Activated naive CD4-positive, alpha-beta T cell treated with anti-CD3 and anti-CD28 coated beads, Interleukin-2, amount 10 ng/mL, durations not matched to agents 7 days and 5 days (primary cell): ENCODE measurements at regions not wholly inside any gene's neighbourhood (a gene's known extent, or its start where the extent isn't known, plus 50 kb on each side); places are given as distances from the start of the nearest gene placed in this dataset.
"Not testable (repeated sequence)": the region's sequence is repeated elsewhere in the genome, so short reads cannot be mapped to it uniquely, and the experiment has no call there.

Experiments used
- CTCF ChIA-PET: fragments of 350-600 bp; sonication (Branson Sonifier 250); formaldehyde crosslinking; loops from one replicate; lab custom pipeline; 2021; ENCODE audit warnings: antibody characterized with exemption; lab: Charles Lee
- DNase-seq: peaks from one replicate; pipeline ENCODE4 v3.0.0-alpha.2; 2020
- H3K27ac Mint-ChIP-seq: one replicate; pipeline ENCODE4 v1.8.0; 2021; ENCODE audit warnings: mild to moderate bottlenecking, moderate library complexity, mixed read lengths
- H3K27me3 Mint-ChIP-seq: one replicate; pipeline ENCODE4 v1.8.0; 2021; ENCODE audit warnings: mild to moderate bottlenecking, mixed read lengths
- H3K36me3 Mint-ChIP-seq: one replicate; pipeline ENCODE4 v1.8.0; 2021; ENCODE audit warnings: mixed read lengths
- H3K4me1 Mint-ChIP-seq: one replicate; pipeline ENCODE4 v1.8.0; 2021; ENCODE audit warnings: mixed read lengths
- H3K4me3 Mint-ChIP-seq: one replicate; pipeline ENCODE4 v1.8.0; 2021; ENCODE audit warnings: mild to moderate bottlenecking, moderate library complexity, mixed read lengths
- H3K9me3 Mint-ChIP-seq: one replicate; pipeline ENCODE4 v1.8.0; 2021; ENCODE audit warnings: mixed read lengths

GRCh38 chr2:147595200-147595599 is 249.6 kb upstream of the ACVR2A start:
- Mint-ChIP-seq H3K27ac (no peak overlapping the region), H3K4me1 (no peaks in the 10 kb centered on the region), H3K36me3 (peaks cover 2% of the 10 kb centered on the region), H3K27me3 (peaks cover 4% of the 10 kb centered on the region), H3K4me3 (no peak overlapping the region), H3K9me3 (peaks cover 11% of the 10 kb centered on the region)
- CTCF ChIA-PET = interaction anchor here (0.6 kb wide), 1 partner anchor 303 kb away, joined by 3 read pairs; no protein-coding TSS in a partner anchor
- DNase-seq = no peak

- Mint-ChIP-seq H3K36me3 (peaks cover 2% of the 10 kb centered on the region), H3K4me3 (no peak overlapping the region), H3K27me3 (peaks cover 4% of the 10 kb centered on the region), H3K27ac (no peak overlapping the region), H3K4me1 (no peaks in the 10 kb centered on the region), H3K9me3 (peaks cover 11% of the 10 kb centered on the region)
- CTCF ChIA-PET = no interaction called here
- no peak for DNase-seq
Observed at GRCh38 chr2:147594038-147594437, 250.8 kb upstream of the ACVR2A start.

- peaks cover 11% of the 10 kb centered on the region for H3K9me3 Mint-ChIP-seq
- CTCF ChIA-PET, H3K36me3 Mint-ChIP-seq: not testable (repeated sequence)
Observed at GRCh38 chr2:147592784-147593183, 252.0 kb upstream of the ACVR2A start.

GRCh38 chr2:147589127-147589526 is 255.7 kb upstream of the ACVR2A start:
- no peak for DNase-seq
- Mint-ChIP-seq H3K4me3 (no peak overlapping the region), H3K9me3 (peaks cover 17% of the 10 kb centered on the region), H3K36me3 (peaks cover 2% of the 10 kb centered on the region), H3K27ac (no peak overlapping the region), H3K4me1 (no peaks in the 10 kb centered on the region), H3K27me3 (peaks cover 13% of the 10 kb centered on the region)
- CTCF ChIA-PET = interaction anchor here (1.1 kb wide), 1 partner anchor 13 kb away, joined by 3 read pairs; no protein-coding TSS in a partner anchor

More at GRCh38 chr2:147592784-147593183, 252.0 kb upstream of the ACVR2A start:
- H3K27me3 Mint-ChIP-seq, H3K27ac Mint-ChIP-seq, H3K4me1 Mint-ChIP-seq, H3K4me3 Mint-ChIP-seq, DNase-seq: not testable (repeated sequence)

DNA sequence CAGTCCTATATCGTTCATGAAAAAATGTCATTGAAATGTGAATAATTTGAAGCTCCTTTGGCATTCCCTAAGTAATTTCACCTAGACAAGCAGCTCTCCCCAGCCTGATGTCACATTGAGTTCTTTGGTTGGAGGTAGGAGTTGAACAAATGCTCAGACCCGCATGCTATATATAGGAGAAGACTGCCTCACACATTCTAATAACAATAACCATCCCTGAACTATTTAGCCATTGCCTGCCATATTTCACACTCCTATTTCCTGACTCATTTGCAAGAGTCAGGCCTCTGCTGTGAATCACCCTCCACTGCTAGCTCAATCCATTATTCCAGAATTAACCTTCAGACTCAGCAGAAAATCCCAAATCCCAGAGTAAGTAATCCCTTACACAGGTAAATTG is 256.6 kb upstream of the ACVR2A start:
- CTCF ChIA-PET = interaction anchor here (1.1 kb wide), 1 partner anchor 12 kb away, joined by 3 read pairs; no protein-coding TSS in a partner anchor
- Mint-ChIP-seq H3K27ac (no peak overlapping the region), H3K9me3 (peaks cover 19% of the 10 kb centered on the region), H3K27me3 (peaks cover 13% of the 10 kb centered on the region), H3K4me3 (no peak overlapping the region), H3K36me3 (peaks cover 2% of the 10 kb centered on the region), H3K4me1 (no peaks in the 10 kb centered on the region)
- no peak for DNase-seq

- Mint-ChIP-seq H3K27ac (no peak overlapping the region), H3K36me3 (no peaks in the 10 kb centered on the region), H3K9me3 (no peaks in the 10 kb centered on the region), H3K27me3 (no peaks in the 10 kb centered on the region), H3K4me1 (no peaks in the 10 kb centered on the region), H3K4me3 (no peak overlapping the region)
- DNase-seq = no peak
- CTCF ChIA-PET = no interaction called here
Observed at GRCh38 chr2:147578529-147578928, 266.3 kb upstream of the ACVR2A start.

DNA sequence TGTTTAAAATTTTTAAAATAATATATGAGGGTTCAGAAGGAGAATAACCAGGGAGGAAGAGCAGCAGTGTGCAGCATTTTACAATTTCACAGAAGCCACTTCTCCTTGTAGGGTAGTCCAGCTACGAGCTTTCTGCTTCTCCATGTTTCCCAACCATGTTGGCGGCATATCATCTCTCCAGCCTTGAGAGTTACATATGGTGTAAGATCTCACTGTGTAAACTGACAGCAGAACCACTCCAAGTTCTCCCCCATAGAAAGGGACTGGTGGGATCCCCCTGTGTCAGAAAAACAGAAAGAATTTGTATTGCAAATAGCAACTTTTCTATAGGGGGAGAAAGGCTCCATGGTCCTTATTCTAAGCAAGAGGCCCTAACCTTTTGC is 266.8 kb upstream of the ACVR2A start:
- Mint-ChIP-seq H3K9me3 (no peaks in the 10 kb centered on the region), H3K36me3 (no peaks in the 10 kb centered on the region), H3K27me3 (no peaks in the 10 kb centered on the region), H3K4me1 (no peaks in the 10 kb centered on the region), H3K27ac (no peak overlapping the region), H3K4me3 (no peak overlapping the region)
- DNase-seq = no peak
- CTCF ChIA-PET = no interaction called here

- DNase-seq = no peak
- H3K4me3 Mint-ChIP-seq = no peak overlapping the region
- no peaks in the 10 kb centered on the region for H3K4me1 Mint-ChIP-seq
- CTCF ChIA-PET = no interaction called here
- no peaks in the 10 kb centered on the region for H3K36me3 Mint-ChIP-seq
- H3K27ac Mint-ChIP-seq = no peak overlapping the region
- no peaks in the 10 kb centered on the region for H3K27me3 Mint-ChIP-seq
- H3K9me3 Mint-ChIP-seq = no peaks in the 10 kb centered on the region
Observed at GRCh38 chr2:147577323-147577997, 267.4 kb upstream of the ACVR2A start.

GRCh38 chr2:147575106-147575505 is 269.7 kb upstream of the ACVR2A start:
- Mint-ChIP-seq H3K27me3 (no peaks in the 10 kb centered on the region), H3K4me3 (no peak overlapping the region), H3K4me1 (no peaks in the 10 kb centered on the region), H3K36me3 (no peaks in the 10 kb centered on the region), H3K27ac (no peak overlapping the region), H3K9me3 (peaks cover 6% of the 10 kb centered on the region)
- CTCF ChIA-PET = no interaction called here
- DNase-seq = no peak

DNA sequence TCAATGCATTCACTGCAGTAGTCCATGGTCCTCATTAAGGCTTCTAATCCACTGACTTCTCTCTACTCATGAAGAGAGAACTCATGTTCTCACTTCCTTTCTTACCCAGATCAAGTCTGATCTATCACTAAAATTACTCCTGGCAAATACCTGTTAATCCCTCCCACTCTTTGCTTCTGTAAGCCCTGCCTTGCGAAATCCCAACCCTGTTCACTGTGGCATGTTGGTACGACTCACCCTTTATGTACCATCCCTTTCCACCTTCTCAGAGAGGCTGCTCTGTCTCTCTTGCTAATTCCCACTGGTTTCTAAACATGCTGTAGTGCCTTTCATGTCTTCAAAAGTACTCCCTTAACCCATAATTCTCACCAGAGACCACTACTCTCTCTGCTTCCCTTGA is 272.2 kb upstream of the ACVR2A start:
- Mint-ChIP-seq H3K4me1 (no peaks in the 10 kb centered on the region), H3K27ac (no peak overlapping the region), H3K4me3 (no peak overlapping the region), H3K36me3 (no peaks in the 10 kb centered on the region), H3K27me3 (no peaks in the 10 kb centered on the region), H3K9me3 (peaks cover 6% of the 10 kb centered on the region)
- CTCF ChIA-PET = no interaction called here
- no peak for DNase-seq

DNA sequence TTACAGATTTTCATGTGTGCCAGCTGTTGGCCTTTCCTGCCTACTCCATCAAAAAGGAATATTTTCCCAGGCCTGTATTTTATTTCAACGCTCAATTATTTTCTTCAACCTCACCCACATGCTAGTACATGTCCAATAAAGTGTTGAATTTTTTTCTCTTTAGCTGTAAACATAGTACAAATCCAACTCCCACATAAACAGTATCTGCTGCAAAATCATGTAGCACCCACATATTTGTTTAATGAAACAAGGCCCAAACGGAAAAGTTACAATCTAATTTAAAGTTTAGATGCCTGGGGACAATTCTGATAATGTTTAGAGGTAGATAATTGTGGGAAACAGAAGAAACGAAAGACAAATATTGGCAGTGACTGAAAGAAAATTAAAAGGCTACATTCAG is 275.4 kb upstream of the ACVR2A start:
- H3K4me3 Mint-ChIP-seq = no peak overlapping the region
- H3K36me3 Mint-ChIP-seq = no peaks in the 10 kb centered on the region
- DNase-seq = no peak
- no peak overlapping the region for H3K27ac Mint-ChIP-seq
- no peaks in the 10 kb centered on the region for H3K27me3 Mint-ChIP-seq
- peaks cover 6% of the 10 kb centered on the region for H3K9me3 Mint-ChIP-seq
- no peaks in the 10 kb centered on the region for H3K4me1 Mint-ChIP-seq
- CTCF ChIA-PET = no interaction called here

DNA sequence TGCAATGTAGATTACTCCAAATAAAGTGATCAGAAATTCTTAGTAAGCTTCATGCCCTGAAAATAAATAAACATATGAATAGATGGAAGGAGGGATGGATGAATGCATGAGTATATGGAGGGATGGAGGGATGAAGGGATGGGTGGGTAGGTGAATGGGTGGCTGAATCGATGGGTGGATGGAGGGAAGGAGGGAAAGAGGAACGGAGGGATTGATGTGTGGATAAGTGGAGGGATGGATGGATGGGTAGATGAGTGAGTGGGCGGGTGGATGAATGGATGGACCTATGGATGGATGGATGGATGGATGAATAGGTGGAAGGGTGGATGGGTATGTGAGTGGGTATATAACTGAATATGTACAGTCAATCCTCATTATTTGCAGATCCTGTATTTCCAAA is 276.7 kb upstream of the ACVR2A start:
- no peak for DNase-seq
- no peaks in the 10 kb centered on the region for H3K4me1 Mint-ChIP-seq
- no peak overlapping the region for H3K4me3 Mint-ChIP-seq
- no peaks in the 10 kb centered on the region for H3K27me3 Mint-ChIP-seq
- CTCF ChIA-PET = no interaction called here
- peaks cover 6% of the 10 kb centered on the region for H3K9me3 Mint-ChIP-seq
- H3K27ac Mint-ChIP-seq = no peak overlapping the region
- no peaks in the 10 kb centered on the region for H3K36me3 Mint-ChIP-seq

GRCh38 chr2:147567136-147567535 is 277.7 kb upstream of the ACVR2A start:
- no peak for DNase-seq
- H3K27ac Mint-ChIP-seq = no peak overlapping the region
- no peaks in the 10 kb centered on the region for H3K36me3 Mint-ChIP-seq
- H3K4me1 Mint-ChIP-seq = no peaks in the 10 kb centered on the region
- no peaks in the 10 kb centered on the region for H3K27me3 Mint-ChIP-seq
- CTCF ChIA-PET = no interaction called here
- H3K9me3 Mint-ChIP-seq = peaks cover 6% of the 10 kb centered on the region
- H3K4me3 Mint-ChIP-seq = no peak overlapping the region

GRCh38 chr2:147560810-147561535 is 283.9 kb upstream of the ACVR2A start:
- peaks cover 4% of the 10 kb centered on the region for H3K27me3 Mint-ChIP-seq
- no peak overlapping the region for H3K27ac Mint-ChIP-seq
- no peak for DNase-seq
- CTCF ChIA-PET = no interaction called here
- H3K9me3 Mint-ChIP-seq = peaks cover 3% of the 10 kb centered on the region
- no peak overlapping the region for H3K4me3 Mint-ChIP-seq
- H3K4me1 Mint-ChIP-seq = peaks cover 7% of the 10 kb centered on the region
- H3K36me3 Mint-ChIP-seq = peaks cover 1% of the 10 kb centered on the region
